ENCODE measurements at regions not wholly inside any gene's neighbourhood (a gene's known extent, or its start where the extent isn't known, plus 50 kb on each side); places are given as distances from the start of the nearest gene placed in this dataset.
A peak's percentile ranks its signal among the peaks of the same experiment; 100 is the strongest.

DNA sequence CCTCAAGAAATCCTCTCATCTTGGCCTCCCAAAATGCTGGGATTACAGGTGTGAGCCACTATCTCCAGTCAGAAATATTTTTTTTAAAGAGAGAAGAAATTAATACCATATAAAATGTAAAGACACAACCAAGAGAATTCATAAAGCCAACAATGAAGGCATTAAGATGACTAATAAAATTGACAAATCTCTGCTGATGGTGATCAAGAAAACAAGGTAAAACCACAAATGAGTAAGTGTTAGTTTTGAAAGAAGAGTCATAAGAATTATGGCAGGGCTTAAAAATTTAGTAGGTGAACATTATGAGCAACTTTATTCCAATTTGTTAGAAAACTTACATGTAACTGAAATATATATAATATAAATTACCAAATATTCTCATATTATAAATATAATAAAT lies 752.8 kb upstream of the CELF4 start:
- H3K23ac ChIP-seq (ENCODE audit: low read length in 2 of 2), result no peak overlapping the region
- no peak overlapping the region for H4K91ac ChIP-seq (ENCODE audit: low read length)
- H2BK15ac ChIP-seq (ENCODE audit: low read depth, poor library complexity, severe bottlenecking), result no peak overlapping the region
- no peak overlapping the region for H3K9ac ChIP-seq (ENCODE audit: low read length)
- peaks cover 6% of the 10 kb centered on the region for H3K9me3 ChIP-seq (ENCODE audit: control insufficient read depth, low read length)
- H3K4me2 ChIP-seq (ENCODE audit: low read length, poor library complexity, severe bottlenecking), result no peak overlapping the region
- no peak for DNase-seq
- H3K4me3 ChIP-seq (ENCODE audit: insufficient read depth in 1 of 2, low read depth in 1 of 2, low read length in 2 of 2), result no peak overlapping the region
- no peaks in the 10 kb centered on the region for H3K36me3 ChIP-seq (ENCODE audit: control insufficient read depth in 1 of 2, insufficient read depth in 2 of 2, low read depth in 1 of 2, low read length in 2 of 2)
- no peak overlapping the region for H2AK5ac ChIP-seq (ENCODE audit: low read length, severe bottlenecking)
- no peaks in the 10 kb centered on the region for H3K27me3 ChIP-seq (ENCODE audit: control insufficient read depth in 1 of 2, insufficient read depth in 1 of 2, low read length in 2 of 2)
- no peak overlapping the region for H2AFZ ChIP-seq (ENCODE audit: low read depth, low read length)
- H2BK120ac ChIP-seq (ENCODE audit: low read depth, low read length), result no peak overlapping the region
- no peak overlapping the region for H2BK5ac ChIP-seq (ENCODE audit: low read depth, low read length, poor library complexity, severe bottlenecking)
- no peak overlapping the region for H3K18ac ChIP-seq (ENCODE audit: low read depth in 1 of 2, low read length in 2 of 2)
- H2BK12ac ChIP-seq (ENCODE audit: low read length in 2 of 2), result no peak overlapping the region
- no peak overlapping the region for H3K14ac ChIP-seq (ENCODE audit: low read length in 2 of 2)
- no peak overlapping the region for H3K4ac ChIP-seq (ENCODE audit: low read depth in 1 of 2, low read length in 2 of 2)
- H3K79me1 ChIP-seq (replicated peaks; ENCODE audit: low read length, poor library complexity, severe bottlenecking), result no peaks in the 10 kb centered on the region
- no peak overlapping the region for H3K27ac ChIP-seq (ENCODE audit: low read length, poor library complexity, severe bottlenecking)
- no peak overlapping the region for H4K8ac ChIP-seq (ENCODE audit: low read length)
- no peaks in the 10 kb centered on the region for H3K4me1 ChIP-seq (ENCODE audit: control insufficient read depth, insufficient read depth, low read depth, low read length)

DNA sequence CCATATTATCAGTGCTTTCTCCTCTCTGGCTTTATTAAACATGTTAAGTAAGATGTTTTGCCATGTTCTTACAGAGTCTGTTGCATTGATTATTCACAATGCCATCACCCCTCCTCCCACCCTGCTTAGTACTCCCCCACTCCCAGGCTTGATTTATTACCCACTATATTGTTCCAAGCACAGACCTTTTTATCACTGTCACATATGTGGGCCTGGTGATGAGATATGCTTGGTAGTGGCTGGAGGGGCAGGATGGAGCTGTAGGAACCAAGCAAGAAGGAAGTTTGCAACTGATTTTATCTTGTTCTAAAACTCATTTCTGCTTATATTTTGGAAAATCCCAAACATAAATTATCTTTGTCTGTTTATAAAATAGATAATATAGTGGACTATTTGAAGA lies 748.2 kb upstream of the CELF4 start:
- no peak overlapping the region for H3K23ac ChIP-seq (ENCODE audit: low read length in 2 of 2)
- no peak overlapping the region for H3K27ac ChIP-seq (ENCODE audit: low read length, poor library complexity, severe bottlenecking)
- H2AK5ac ChIP-seq (ENCODE audit: low read length, severe bottlenecking), result no peak overlapping the region
- no peak overlapping the region for H3K4ac ChIP-seq (ENCODE audit: low read depth in 1 of 2, low read length in 2 of 2)
- H2BK5ac ChIP-seq (ENCODE audit: low read depth, low read length, poor library complexity, severe bottlenecking), result no peak overlapping the region
- H2AFZ ChIP-seq (ENCODE audit: low read depth, low read length), result no peak overlapping the region
- H3K9me3 ChIP-seq (ENCODE audit: control insufficient read depth, low read length), result no peaks in the 10 kb centered on the region
- H3K27me3 ChIP-seq (ENCODE audit: control insufficient read depth in 1 of 2, insufficient read depth in 1 of 2, low read length in 2 of 2), result no peaks in the 10 kb centered on the region
- H3K4me1 ChIP-seq (ENCODE audit: control insufficient read depth, insufficient read depth, low read depth, low read length), result no peaks in the 10 kb centered on the region
- H3K79me1 ChIP-seq (replicated peaks; ENCODE audit: low read length, poor library complexity, severe bottlenecking), result no peaks in the 10 kb centered on the region
- no peak overlapping the region for H3K9ac ChIP-seq (ENCODE audit: low read length)
- no peak overlapping the region for H2BK120ac ChIP-seq (ENCODE audit: low read depth, low read length)
- H3K36me3 ChIP-seq (ENCODE audit: control insufficient read depth in 1 of 2, insufficient read depth in 2 of 2, low read depth in 1 of 2, low read length in 2 of 2), result no peaks in the 10 kb centered on the region
- no peak overlapping the region for H3K18ac ChIP-seq (ENCODE audit: low read depth in 1 of 2, low read length in 2 of 2)
- H4K91ac ChIP-seq (ENCODE audit: low read length), result peak overlapping the region; percentile 62
- H3K14ac ChIP-seq (ENCODE audit: low read length in 2 of 2), result no peak overlapping the region
- DNase-seq, result no peak
- H2BK12ac ChIP-seq (ENCODE audit: low read length in 2 of 2), result no peak overlapping the region
- no peak overlapping the region for H2BK15ac ChIP-seq (ENCODE audit: low read depth, poor library complexity, severe bottlenecking)
- no peak overlapping the region for H4K8ac ChIP-seq (ENCODE audit: low read length)
- no peak overlapping the region for H3K4me2 ChIP-seq (ENCODE audit: low read length, poor library complexity, severe bottlenecking)
- no peak overlapping the region for H3K4me3 ChIP-seq (ENCODE audit: insufficient read depth in 1 of 2, low read depth in 1 of 2, low read length in 2 of 2)

DNA sequence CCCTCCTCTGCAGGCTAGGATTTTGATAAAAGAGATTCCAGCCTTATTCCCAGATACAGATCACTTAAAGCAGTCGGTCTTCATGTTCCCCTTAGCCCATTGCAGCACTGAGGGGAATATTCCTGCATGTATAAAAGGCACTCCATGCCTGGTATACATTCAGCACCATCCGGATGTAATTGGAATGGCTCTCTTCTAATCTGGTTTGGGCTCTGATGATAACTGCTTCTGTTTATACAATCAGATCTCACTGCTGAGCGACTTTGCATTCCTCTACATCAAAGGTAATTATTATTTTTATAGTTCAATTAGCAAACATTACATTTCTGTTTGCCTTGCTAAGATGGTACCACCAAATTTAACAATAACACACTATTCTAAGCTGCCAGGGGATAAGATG lies 746.9 kb upstream of the CELF4 start:
- Histone ChIP-seq H3K4me3 (ENCODE audit: insufficient read depth in 1 of 2, low read depth in 1 of 2, low read length in 2 of 2) (no peak overlapping the region), H3K36me3 (ENCODE audit: control insufficient read depth in 1 of 2, insufficient read depth in 2 of 2, low read depth in 1 of 2, low read length in 2 of 2) (no peaks in the 10 kb centered on the region), H2BK12ac (ENCODE audit: low read length in 2 of 2) (no peak overlapping the region), H3K27me3 (ENCODE audit: control insufficient read depth in 1 of 2, insufficient read depth in 1 of 2, low read length in 2 of 2) (no peaks in the 10 kb centered on the region), H2BK120ac (ENCODE audit: low read depth, low read length) (no peak overlapping the region), H3K18ac (ENCODE audit: low read depth in 1 of 2, low read length in 2 of 2) (no peak overlapping the region), H3K23ac (ENCODE audit: low read length in 2 of 2) (no peak overlapping the region), H3K4me1 (ENCODE audit: control insufficient read depth, insufficient read depth, low read depth, low read length) (no peaks in the 10 kb centered on the region), H2BK5ac (ENCODE audit: low read depth, low read length, poor library complexity, severe bottlenecking) (no peak overlapping the region), H2AK5ac (ENCODE audit: low read length, severe bottlenecking) (no peak overlapping the region), H3K27ac (ENCODE audit: low read length, poor library complexity, severe bottlenecking) (no peak overlapping the region), H2AFZ (ENCODE audit: low read depth, low read length) (no peak overlapping the region), H2BK15ac (ENCODE audit: low read depth, poor library complexity, severe bottlenecking) (no peak overlapping the region), H3K9ac (ENCODE audit: low read length) (no peak overlapping the region), H4K8ac (ENCODE audit: low read length) (no peak overlapping the region), H3K4me2 (ENCODE audit: low read length, poor library complexity, severe bottlenecking) (no peak overlapping the region), H4K91ac (ENCODE audit: low read length) (no peak overlapping the region), H3K14ac (ENCODE audit: low read length in 2 of 2) (no peak overlapping the region), H3K4ac (ENCODE audit: low read depth in 1 of 2, low read length in 2 of 2) (no peak overlapping the region), H3K9me3 (ENCODE audit: control insufficient read depth, low read length) (no peaks in the 10 kb centered on the region), H3K79me1 (replicated peaks; ENCODE audit: low read length, poor library complexity, severe bottlenecking) (no peaks in the 10 kb centered on the region)
- 64% methylated on average over 1 of the region's 3 CpGs for WGBS
- DNase-seq, result no peak

- H3K4ac ChIP-seq (ENCODE audit: low read depth in 1 of 2, low read length in 2 of 2), result no peak overlapping the region
- no peaks in the 10 kb centered on the region for H3K4me1 ChIP-seq (ENCODE audit: control insufficient read depth, insufficient read depth, low read depth, low read length)
- H3K79me1 ChIP-seq (replicated peaks; ENCODE audit: low read length, poor library complexity, severe bottlenecking), result no peaks in the 10 kb centered on the region
- H2BK15ac ChIP-seq (ENCODE audit: low read depth, poor library complexity, severe bottlenecking), result no peak overlapping the region
- H2BK120ac ChIP-seq (ENCODE audit: low read depth, low read length), result no peak overlapping the region
- WGBS, result 86% methylated on average over 1 of the region's 2 CpGs
- H2AFZ ChIP-seq (ENCODE audit: low read depth, low read length), result no peak overlapping the region
- H3K27ac ChIP-seq (ENCODE audit: low read length, poor library complexity, severe bottlenecking), result no peak overlapping the region
- H3K9ac ChIP-seq (ENCODE audit: low read length), result no peak overlapping the region
- no peak overlapping the region for H4K8ac ChIP-seq (ENCODE audit: low read length)
- no peaks in the 10 kb centered on the region for H3K36me3 ChIP-seq (ENCODE audit: control insufficient read depth in 1 of 2, insufficient read depth in 2 of 2, low read depth in 1 of 2, low read length in 2 of 2)
- no peak overlapping the region for H4K91ac ChIP-seq (ENCODE audit: low read length)
- no peak overlapping the region for H3K14ac ChIP-seq (ENCODE audit: low read length in 2 of 2)
- no peaks in the 10 kb centered on the region for H3K9me3 ChIP-seq (ENCODE audit: control insufficient read depth, low read length)
- H3K18ac ChIP-seq (ENCODE audit: low read depth in 1 of 2, low read length in 2 of 2), result no peak overlapping the region
- no peak overlapping the region for H3K4me2 ChIP-seq (ENCODE audit: low read length, poor library complexity, severe bottlenecking)
- no peak overlapping the region for H3K4me3 ChIP-seq (ENCODE audit: insufficient read depth in 1 of 2, low read depth in 1 of 2, low read length in 2 of 2)
- no peak overlapping the region for H2BK5ac ChIP-seq (ENCODE audit: low read depth, low read length, poor library complexity, severe bottlenecking)
- H3K27me3 ChIP-seq (ENCODE audit: control insufficient read depth in 1 of 2, insufficient read depth in 1 of 2, low read length in 2 of 2), result no peaks in the 10 kb centered on the region
- DNase-seq, result no peak
- no peak overlapping the region for H3K23ac ChIP-seq (ENCODE audit: low read length in 2 of 2)
- H2BK12ac ChIP-seq (ENCODE audit: low read length in 2 of 2), result no peak overlapping the region
- no peak overlapping the region for H2AK5ac ChIP-seq (ENCODE audit: low read length, severe bottlenecking)
Measured at GRCh38 chr18:38310936-38311335, 745.3 kb upstream of the CELF4 start.
